DMS 273 (cell line): ENCODE measurements at regions not wholly inside any gene's neighbourhood (a gene's known extent, or its start where the extent isn't known, plus 50 kb on each side); places are given as distances from the start of the nearest gene placed in this dataset.
"Not testable (repeated sequence)": the region's sequence is repeated elsewhere in the genome, so short reads cannot be mapped to it uniquely, and the experiment has no call there.

Experiments
- DNase-seq: peaks from one replicate; lab custom pipeline; 2025; ENCODE audit not compliant: unreplicated experiment; lab: John Stamatoyannopoulos, UW

DNA sequence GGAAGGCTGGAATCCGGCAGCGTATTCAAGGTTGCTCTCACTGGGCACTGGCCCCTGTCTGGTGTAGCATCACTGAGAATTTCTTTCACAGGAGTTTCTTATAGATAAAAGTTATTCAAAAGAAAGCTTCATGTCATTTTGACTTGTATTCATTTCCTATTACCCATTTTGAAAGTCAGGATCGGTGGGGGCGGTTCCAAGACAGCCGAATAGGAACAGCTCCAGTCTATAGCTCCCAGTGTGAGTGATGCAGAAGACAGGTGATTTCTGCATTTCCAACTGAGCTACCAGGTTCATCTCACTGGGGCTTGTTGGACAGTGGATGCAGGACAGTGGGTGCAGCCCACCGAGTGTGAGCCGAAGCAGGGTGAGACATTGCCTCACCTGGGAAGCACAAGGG, 51.5 kb upstream of the CDC42EP3 start:
- DNase-seq: not testable (repeated sequence)

DNA sequence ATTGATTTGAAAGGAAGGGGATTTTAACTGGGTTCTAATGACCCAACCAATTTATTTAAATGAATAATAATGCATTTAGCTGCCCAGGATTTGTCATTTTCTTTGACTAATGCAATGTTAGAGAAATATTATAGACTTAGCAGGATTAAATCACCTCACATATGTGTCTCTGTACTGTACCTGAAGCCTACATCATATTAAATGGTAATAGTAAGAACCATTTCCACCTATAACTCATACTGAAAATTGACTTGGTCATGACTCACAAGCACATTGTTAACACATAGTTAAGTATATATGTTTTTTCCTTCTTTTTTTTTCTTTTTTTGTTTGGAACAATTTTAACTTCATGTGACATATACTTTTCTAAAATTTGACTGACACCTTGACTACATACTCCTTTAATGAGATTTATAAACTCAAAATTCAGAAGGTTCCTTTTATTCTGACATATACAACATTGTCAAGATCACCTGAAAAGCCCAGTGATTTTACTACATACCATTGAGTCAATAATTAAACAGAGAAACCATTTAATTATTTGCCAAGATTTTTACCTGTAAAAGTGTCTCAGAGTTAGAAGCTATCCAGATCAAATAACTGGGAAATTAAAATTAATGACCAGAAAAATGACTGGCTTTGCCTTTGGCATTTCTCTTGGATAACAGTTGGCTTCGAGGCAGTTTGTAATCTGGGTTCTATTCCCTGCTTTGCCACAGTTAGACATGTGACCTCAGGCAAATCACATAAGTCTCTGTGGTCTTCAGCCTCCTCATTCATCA, 58.8 kb upstream of the CDC42EP3 start:
- no peak for DNase-seq

DNA sequence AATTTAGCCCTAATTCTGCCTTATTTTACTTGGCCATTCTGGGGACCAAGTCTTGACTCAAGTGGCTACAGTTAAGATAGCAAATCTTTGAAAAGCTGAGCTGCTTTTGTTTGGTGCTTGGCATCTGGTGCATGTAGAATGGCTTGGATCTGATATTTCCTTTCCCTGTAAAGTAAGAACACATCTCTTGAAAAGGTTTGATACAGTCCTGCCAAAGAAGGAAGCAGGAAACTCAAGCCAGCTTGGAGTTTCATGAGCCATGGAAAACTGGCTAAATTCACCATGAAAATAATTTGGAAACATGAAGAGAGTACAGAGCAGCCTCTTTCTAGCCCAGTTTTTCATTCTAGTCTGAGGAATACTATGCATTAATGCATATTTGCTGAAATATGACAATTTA, 61.0 kb upstream of the CDC42EP3 start:
- not testable (repeated sequence) for DNase-seq

DNA sequence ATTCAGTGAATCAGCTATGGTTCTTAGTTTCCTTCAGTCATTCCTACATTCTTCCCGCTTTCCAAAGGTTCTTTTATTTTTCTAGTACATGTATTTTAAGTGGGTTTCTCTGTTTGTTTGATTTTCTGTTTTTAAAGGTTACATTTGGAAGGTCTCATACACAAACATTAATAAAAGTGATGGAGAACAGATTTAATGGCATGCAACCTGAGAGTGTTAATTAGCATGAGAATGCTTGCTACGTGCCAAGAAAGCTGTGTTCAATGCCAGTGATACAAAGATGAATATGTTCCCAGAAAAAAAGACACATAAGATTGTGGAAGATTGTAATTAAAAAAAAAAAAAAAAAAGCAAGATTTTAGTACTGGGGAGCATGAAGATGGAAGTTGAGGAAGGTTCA, 61.8 kb upstream of the CDC42EP3 start:
- no peak for DNase-seq

DNA sequence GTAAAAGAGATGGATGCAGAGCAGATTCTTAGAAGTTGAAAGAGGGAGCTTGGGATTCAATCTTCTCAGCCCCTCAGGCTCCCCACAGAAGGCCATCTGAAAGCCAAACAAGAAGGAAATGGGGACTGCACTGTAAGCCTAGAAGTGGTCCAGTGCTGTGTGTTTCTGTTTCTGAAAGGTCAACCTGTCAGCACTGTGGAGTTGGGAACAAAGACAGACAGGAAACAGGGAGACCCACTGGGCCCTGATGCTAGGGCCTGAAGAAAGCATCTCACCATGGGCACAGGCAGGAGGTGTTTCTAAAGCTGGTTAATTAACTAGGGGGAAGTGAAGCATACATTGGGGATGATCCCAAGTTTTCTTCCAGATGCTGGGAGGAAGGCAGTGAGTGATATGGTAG, 62.5 kb upstream of the CDC42EP3 start:
- not testable (repeated sequence) for DNase-seq

DNA sequence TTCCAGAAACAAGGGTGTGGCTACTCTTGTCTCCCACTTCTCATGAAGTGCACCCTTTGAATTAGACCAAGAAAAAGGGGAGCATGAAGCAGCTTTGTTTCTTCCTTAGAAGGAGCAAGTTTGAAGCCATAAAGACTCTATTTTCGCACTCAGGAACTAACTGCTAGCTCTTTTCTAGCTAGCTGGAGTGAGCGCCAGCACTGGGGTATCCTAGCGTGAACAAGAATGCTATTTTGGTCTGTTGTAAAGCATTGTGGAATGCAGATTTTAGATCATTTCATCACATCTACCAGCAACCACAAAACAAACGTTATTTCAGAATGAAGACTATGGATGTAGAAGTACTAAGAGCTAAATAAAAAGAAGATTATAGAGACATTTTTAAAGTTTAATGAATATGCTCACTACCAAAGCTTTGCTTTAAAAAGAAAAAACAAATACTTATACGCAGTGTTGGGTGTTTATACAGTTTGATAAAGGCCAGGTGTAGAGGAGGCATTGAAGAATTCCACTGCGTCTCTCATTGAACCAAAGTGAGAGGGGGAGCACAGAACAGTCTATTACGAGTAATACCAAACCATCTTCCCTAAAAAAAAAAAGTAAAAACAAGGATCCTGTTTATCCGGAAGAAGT, 63.6 kb upstream of the CDC42EP3 start:
- not testable (repeated sequence) for DNase-seq

DNA sequence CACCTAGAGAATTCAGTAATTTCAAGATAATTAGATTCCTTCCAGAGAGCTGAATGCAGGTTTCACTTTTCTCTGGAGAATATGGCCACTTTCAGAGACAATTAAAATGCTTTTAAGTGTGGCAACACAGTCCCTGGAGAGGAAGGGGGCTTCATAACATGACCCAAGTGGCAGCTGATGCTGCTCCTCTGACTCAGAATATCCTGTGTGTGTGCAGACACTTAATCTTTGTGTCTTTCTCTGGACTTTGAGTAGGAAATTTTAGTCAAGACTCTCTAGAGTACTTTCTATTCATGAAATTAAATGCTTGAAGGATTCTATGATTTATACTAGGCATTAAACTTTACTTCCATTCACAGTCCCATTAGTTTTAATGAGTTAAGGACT, 64.1 kb upstream of the CDC42EP3 start:
- DNase-seq: not testable (repeated sequence)

DNA sequence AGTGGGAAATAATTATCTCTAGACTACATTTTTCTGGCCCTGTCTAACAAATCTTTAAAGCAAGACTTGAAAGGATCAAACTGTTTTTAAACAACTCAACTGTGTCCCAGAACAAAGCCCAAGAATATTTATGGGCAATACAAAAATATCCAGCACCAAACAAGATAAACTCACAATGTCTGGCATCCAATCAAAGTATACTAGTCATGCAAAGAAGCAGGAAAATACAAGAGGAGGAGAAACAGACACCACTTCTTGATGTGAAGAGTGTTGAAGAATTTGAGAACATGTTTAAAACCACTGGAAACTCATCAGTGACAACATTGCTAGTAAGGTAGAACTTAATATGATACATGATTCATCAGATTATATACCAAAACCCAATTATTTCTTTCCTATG, 66.1 kb upstream of the CDC42EP3 start:
- no peak for DNase-seq

DNA sequence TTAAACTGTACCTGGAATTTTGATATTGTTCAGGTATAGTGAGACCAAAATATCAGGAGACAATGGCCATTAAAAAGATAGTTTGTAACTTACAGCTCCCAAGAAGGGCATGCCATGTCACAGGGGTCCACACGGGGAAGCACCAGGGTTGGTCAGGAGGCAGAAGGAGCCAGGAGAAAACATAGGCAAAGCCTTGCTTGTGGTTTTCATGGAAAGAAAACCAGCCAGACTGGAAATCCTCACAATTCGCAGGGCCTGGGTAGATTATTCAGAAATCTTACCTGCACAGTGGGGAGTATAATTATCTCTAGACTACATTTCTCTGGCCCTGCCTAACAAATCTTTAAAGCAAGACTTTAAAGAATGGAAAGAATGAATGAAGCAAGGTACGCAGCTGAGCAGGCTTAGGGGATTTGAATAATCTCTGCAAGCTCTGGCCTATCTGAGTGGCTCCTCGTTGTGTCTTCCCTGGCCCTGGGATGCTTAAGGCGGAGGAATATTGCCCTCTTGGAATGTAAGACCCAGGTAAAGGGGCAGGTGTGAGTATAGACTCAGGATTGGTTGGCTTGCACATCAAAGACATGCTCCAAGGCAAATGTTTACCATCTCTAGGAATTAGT, 66.9 kb upstream of the CDC42EP3 start:
- no peak for DNase-seq

DNA sequence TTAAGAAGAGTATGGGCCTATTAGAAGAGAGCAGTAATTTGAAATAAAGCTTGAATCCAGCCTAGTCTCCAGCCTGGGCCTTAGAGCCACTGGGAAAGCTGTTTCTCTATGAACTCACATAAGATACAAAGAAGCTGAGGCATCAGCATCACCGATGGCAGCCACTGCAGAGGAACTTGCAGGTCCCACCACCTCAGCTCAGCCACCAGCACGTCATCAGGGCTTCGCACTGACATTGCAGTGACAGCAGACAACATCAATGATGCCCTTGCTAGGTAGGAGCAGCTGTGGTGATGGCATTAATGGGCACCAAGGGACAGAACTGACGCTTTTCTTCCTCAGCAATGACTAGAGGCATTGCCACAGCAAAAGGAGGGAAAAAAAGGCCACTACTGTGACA, 67.7 kb upstream of the CDC42EP3 start:
- DNase-seq: no peak

DNA sequence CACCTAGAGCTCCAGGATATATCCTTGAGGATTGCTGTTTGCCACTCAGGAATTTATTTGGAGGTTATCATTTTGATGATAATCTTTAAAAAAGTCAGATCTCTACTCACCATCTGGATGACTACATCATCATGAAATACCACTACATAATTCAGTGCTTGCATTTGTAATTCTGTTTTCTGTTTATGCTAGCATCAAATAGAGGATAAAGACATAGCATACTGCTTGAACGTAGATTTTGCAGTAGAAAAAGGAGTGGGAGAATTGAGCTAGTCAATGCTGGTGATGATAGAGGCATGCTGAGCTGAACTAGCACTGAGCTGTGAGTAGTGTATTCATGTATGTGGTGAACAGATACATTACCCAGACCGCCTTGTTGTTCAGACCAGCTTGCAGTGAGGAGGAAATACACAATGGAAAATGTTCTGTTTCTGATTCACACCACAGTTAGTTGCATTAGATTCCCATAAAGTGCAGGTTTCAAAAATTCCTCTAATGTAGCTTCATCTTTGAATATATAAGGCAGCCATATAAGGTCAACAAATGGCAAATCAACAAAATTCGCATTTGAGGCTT, 68.8 kb upstream of the CDC42EP3 start:
- DNase-seq: no peak

DNA sequence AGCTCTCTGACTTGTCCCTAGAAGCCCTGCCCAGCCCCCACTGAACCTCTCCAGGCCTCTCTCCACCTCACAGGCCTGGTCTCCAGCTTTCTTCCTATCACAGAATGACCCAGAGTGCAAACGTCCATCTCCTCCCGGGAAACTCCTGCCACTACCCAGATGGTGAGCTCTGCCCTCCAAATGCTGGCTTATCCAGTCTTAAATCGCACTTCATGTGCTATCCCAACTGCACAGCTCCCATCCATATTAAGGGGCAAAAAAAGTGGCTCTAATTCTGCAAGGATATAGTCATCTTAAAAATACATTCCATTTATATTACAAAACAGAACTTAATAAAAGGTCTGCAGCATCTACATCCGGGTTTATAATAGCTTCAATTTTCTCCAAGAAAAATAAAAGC, 70.8 kb upstream of the CDC42EP3 start:
- DNase-seq: no peak

DNA sequence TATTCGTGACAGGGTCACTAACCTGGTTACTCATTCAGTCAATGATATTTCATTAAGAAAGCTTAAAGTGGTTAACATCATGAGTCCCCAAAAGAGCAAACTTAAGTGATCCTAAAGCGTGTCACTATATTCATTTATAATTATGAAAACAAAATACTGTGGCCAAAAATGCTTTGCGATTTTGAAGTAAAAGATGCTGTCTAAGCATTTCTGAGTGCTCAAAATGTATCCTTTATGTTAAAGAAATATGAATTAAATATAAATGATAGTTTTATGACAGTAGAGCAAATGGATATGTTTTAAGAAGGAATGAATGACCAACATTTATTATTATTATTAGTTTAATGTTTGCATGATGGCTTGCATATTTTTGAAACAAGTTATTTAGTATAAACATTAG, 72.6 kb upstream of the CDC42EP3 start:
- DNase-seq: no peak

DNA sequence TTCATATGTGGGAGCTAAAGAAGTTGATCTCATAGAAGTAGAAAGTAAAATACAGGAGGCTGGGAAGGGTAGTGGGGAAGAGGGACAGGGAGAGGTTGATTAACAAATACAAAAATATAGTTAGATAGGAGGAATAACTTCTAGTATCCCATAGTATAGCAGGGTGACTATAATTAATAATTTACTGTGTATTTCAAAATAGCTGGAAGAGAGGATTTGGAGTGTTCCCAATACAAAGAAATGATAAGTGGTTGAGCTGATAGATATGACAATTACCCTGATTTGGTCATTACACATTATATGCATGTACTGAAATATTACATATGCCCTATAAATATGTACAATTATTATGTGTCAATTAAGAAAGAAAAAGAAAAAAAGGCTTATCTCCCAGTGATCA, 73.5 kb upstream of the CDC42EP3 start:
- DNase-seq: not testable (repeated sequence)

DNA sequence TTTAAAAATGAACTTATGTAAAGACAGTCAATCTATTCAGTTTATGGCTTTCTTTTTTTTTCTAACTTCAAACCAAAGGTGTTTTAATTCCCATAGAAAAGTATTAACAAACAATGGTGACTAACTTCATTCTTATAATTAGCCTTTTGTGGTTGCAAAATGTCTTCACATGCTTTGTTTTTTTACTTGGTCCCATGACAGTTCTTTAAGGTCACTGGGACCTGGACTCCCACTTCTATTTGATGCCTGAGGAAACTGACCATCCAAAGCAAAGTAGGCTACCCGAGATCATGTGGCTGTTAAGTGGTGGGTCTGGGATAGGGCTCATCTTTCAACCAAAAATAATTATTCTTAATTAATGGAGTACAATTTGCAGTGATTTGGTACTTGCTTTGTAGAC, 74.6 kb upstream of the CDC42EP3 start:
- DNase-seq: not testable (repeated sequence)

DNA sequence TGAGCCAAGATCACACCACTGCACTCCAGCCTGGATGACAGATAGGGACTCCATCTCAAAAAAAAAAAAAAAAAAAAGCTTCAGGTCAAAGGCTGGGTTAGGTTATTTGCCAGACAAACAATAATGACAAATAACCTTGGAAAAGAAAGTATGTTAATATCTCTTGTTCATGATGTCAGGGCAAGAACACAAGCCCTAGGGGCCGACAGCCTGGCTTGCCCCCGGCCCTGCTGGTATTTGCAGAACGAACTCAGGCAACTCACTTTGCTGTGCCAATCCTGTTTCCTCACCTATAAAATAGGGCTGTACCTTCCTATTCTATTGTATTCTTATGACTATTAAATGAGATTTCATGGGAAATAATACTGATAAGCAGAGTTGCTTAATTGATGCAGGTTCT, 75.4 kb upstream of the CDC42EP3 start:
- no peak for DNase-seq

DNA sequence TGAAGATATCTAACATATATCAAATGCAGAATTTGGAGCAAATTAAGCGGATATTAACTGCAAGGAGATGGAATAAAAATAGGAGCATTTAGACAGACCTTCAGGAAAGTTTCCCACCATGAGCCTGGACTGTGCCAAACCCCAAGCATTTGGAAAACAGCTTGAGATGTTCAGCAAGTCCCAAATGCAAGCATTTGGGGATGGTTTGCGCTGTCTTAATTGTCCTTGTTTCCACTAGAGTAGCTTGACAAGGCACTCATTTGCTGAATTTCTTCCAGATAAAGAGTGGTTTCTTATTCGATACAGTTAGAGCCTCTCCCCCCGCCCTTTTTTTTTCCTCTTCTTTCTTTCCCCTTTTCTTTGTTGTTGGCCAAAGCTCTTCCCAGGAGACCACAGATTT, 77.1 kb upstream of the CDC42EP3 start:
- DNase-seq: peak; percentile 9

DNA sequence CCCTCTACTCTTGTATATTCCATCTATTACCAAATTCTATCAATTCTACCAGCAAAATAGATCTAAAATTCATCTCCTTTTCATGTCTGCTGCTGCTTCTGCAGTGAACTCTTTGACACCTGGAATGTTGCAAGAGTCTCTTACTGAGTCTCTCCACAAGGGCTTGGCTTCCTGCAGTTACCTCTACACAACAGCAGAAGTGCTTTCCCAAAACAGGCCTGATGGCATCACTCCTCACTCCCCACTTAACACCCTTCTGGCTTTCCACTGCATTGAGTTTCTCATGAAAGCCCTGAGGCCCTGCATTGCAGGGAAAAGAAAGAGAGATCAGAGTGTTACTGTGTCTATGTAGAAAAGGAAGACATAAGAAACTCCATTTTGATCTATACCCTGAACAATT, 78.8 kb upstream of the CDC42EP3 start:
- not testable (repeated sequence) for DNase-seq

DNA sequence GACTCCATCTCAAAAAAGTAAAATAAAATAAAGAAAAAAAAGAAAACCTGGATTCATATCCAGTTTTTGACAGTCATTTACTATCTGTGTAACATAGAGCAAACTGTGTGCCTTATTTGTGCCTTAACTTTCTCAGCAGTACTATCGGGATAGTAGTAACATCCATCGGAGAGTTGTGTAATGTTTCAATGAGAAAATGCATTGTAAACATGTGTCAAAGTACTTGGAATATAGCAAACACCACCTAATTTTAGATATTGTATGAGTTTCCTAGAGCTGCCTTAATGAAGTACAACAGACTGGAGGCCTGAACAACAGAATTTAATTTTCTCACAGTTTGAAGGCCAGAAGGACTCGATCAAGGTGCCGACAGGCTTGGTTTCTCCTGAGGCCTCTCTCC, 81.3 kb upstream of the CDC42EP3 start:
- no peak for DNase-seq

DNA sequence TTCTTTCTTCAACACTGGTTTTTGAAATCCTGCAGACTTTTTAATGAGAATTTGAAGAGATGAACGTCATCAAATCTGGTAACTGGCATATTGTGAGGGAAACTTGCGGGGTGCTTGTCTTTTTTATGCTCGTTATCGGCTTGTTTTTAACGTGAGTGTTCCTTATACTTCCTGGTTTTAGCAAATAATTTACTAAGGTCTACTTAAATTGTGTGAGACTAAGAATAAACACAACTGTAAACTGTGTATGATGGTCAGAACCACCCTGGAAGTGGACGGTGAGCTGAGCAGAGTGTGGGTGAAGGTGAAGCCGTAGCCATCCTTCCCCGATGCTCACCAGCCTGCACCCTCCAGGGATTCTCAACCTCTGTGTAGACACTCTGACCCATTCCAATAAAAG, 82.3 kb upstream of the CDC42EP3 start:
- no peak for DNase-seq

DNA sequence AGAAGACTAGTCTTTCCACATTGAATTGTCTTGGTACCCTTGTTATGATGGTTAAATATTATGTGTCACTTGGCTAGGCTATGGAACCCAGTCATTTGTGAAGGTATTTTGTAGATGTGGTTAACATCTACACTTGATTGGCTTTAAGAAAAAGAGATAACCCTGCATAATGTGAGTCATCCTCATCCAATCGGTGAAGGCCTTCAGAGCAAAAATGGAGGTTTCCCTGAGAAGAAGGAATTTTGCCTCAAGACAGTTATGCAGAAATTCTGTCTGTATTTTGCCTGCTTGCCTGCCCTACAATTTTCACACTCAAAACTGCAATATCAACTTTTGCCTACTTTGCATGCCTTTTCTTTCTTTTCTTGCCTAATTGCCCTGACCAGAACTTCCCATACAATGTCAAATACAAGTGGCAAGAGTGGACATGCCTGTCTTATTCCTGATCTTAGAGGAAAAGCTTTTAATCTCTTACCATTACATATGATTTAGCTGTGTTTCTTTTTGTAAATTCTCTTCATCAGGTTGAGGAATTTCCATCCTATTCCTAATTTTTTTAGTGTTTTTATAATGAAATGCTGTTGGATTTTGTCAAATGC, 84.6 kb upstream of the CDC42EP3 start:
- not testable (repeated sequence) for DNase-seq

DNA sequence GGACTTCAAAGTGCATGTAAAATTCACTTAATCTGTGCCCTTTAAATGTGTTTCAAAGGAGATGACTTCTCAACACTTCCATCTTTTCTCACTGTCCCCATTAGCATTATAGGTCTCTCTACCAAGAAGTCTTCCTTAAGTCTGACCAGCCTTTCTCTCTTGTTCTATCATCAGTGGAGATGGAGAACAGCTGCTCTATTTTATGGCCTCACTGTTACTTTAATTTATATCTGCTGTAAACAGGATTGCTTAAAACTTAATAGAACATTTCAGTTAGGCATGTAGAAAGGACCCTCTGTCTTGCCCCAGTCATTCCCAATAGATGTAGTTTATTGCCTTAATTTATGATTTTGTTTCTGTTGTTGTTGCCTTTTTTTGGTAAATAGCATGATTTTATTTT, 86.0 kb upstream of the CDC42EP3 start:
- DNase-seq: not testable (repeated sequence)
